ENCODE measurements at regions not wholly inside any gene's neighbourhood (a gene's known extent, or its start where the extent isn't known, plus 50 kb on each side); places are given as distances from the start of the nearest gene placed in this dataset.
A peak's percentile ranks its signal among the peaks of the same experiment; 100 is the strongest.

DNA sequence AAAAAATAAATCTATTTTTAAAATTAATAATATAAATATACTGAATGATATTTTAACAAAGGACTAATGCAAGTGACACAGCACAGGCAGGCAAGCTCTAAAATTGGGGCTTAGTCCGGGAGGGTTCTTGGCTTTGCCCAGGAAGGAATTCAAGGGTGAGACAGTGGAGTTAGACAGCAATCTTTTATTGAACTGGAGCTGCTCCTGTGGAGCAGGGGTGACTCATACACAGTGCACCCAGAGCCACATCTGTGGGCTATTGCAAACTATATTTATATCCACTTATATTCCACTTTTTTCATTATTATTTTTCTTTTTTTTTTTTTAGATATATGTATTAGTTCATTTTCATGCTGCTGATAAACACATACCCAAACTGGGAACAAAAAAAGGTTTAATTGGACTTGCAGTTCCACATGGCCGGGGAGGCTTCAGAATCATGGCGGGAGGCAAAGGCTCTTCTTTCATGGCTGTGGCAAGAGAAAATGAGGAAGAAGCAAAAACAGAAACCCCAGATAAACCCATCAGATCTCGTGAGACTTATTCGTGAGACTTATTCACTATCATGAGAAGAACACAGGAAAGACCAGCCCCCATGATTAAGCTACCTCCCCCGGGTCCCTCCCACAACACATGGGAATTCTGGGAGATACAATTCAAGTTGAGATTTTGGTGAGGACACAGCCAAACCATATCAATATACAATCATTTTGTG is 437.1 kb downstream of the BCL11A start:
- no peaks in the 10 kb centered on the region for H3K4me1 ChIP-seq (ENCODE audit: control insufficient read depth, insufficient read depth, low read length, poor library complexity, severe bottlenecking)
- H3K27me3 Mint-ChIP-seq = no peaks in the 10 kb centered on the region
- H3K27ac Mint-ChIP-seq = no peak overlapping the region
- H3K27me3 ChIP-seq (ENCODE audit: control insufficient read depth, insufficient read depth, low read length) = no peaks in the 10 kb centered on the region
- no peaks in the 10 kb centered on the region for H3K36me3 ChIP-seq (ENCODE audit: control insufficient read depth, insufficient read depth, low read length)
- no peaks in the 10 kb centered on the region for H3K36me3 Mint-ChIP-seq
- H3K9me3 ChIP-seq (ENCODE audit: control insufficient read depth in 2 of 2, low read length in 2 of 2) = no peaks in the 10 kb centered on the region
- peaks cover 0 to 8% (median 2%) of the 10 kb centered on the region in 7 donors for H3K9me3 Mint-ChIP-seq
- H3K4me1 Mint-ChIP-seq = no peaks in the 10 kb centered on the region
- no peak overlapping the region for H3K4me3 Mint-ChIP-seq
- DNase-seq = no peak
- no peak overlapping the region for H3K27ac ChIP-seq (ENCODE audit: insufficient read depth, low read length, poor library complexity, severe bottlenecking)
- H3K4me3 ChIP-seq (ENCODE audit: low read depth, low read length) = no peak overlapping the region
- ATAC-seq (ENCODE audit: low read depth in 2 of 2) = no peak

DNA sequence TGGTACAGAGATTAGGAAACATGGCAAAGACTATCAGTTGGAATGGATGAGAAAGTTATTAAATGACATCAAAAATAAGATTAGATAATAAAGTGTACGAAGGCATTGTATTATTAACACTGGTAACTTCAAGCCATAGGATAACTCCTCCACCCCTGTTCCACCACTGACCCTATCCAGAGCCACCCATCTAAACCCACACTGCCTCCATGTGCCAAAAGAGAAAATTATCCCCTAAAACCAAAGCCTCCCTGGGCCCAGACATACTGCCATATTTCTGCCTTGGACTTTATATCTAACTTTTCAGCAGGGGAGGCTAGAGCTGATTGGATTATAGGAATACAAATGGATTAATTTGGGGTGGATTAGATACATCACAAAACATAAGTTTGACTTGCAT is 443.7 kb downstream of the BCL11A start:
- peaks cover 0 to 7% (median 0%) of the 10 kb centered on the region in 7 donors for H3K9me3 Mint-ChIP-seq
- no peaks in the 10 kb centered on the region for H3K4me1 ChIP-seq (ENCODE audit: control insufficient read depth, insufficient read depth, low read length, poor library complexity, severe bottlenecking)
- H3K9me3 ChIP-seq (ENCODE audit: control insufficient read depth in 2 of 2, low read length in 2 of 2) = no peaks in the 10 kb centered on the region
- no peaks in the 10 kb centered on the region for H3K27me3 Mint-ChIP-seq
- H3K4me3 Mint-ChIP-seq = no peak overlapping the region
- no peak overlapping the region for H3K4me3 ChIP-seq (ENCODE audit: low read depth, low read length)
- no peak for DNase-seq
- no peaks in the 10 kb centered on the region for H3K36me3 ChIP-seq (ENCODE audit: control insufficient read depth, insufficient read depth, low read length)
- H3K27ac Mint-ChIP-seq = no peak overlapping the region
- no peak overlapping the region for H3K27ac ChIP-seq (ENCODE audit: insufficient read depth, low read length, poor library complexity, severe bottlenecking)
- ATAC-seq (ENCODE audit: low read depth in 2 of 2) = no peak
- peaks cover 0 to under 1% (median 0%) of the 10 kb centered on the region in 4 donors for H3K4me1 Mint-ChIP-seq
- no peaks in the 10 kb centered on the region for H3K36me3 Mint-ChIP-seq
- H3K27me3 ChIP-seq (ENCODE audit: control insufficient read depth, insufficient read depth, low read length) = no peaks in the 10 kb centered on the region

DNA sequence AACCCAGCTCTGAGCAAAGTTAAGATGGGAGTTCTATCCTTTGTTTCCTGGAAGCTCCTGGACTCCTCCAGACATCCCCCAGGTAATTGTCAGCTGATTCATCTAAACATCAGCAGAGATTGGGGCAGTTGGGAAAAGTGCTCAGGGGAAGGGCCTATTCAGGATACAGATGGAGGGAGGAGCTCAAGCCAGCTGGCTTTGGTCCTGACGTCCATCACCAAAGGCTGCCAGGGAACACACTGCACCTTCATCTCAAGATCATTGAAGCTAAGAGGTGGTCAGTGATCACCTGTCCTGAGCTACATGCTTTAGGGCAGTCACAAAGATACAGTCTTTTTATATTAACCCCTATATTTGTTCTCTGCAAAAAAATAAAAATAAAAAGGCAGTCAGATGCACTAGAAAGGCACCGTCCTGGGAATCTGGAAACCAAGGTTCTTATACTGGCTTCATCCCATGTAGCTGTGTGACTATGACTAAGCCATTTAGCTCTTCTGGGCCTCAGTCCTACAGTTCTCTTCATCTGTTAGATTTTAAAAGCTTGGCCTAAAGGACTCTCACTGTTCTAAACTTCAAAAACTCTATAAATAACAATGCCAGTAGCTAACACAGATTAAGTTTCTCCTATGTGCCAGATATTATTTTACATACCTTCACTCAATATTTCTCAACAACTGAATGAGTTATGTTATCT is 446.5 kb downstream of the BCL11A start:
- H3K27me3 ChIP-seq (ENCODE audit: control insufficient read depth, insufficient read depth, low read length) = no peaks in the 10 kb centered on the region
- no peak overlapping the region for H3K4me3 ChIP-seq (ENCODE audit: low read depth, low read length)
- no peak overlapping the region for H3K27ac ChIP-seq (ENCODE audit: insufficient read depth, low read length, poor library complexity, severe bottlenecking)
- no peaks in the 10 kb centered on the region for H3K36me3 ChIP-seq (ENCODE audit: control insufficient read depth, insufficient read depth, low read length)
- no peaks in the 10 kb centered on the region for H3K36me3 Mint-ChIP-seq
- H3K4me1 ChIP-seq (ENCODE audit: control insufficient read depth, insufficient read depth, low read length, poor library complexity, severe bottlenecking) = no peaks in the 10 kb centered on the region
- DNase-seq = no peak
- no peaks in the 10 kb centered on the region for H3K27me3 Mint-ChIP-seq
- ATAC-seq (ENCODE audit: low read depth in 2 of 2) = no peak
- H3K9me3 ChIP-seq (ENCODE audit: control insufficient read depth in 2 of 2, low read length in 2 of 2) = no peaks in the 10 kb centered on the region
- peaks cover 0 to 7% (median 0%) of the 10 kb centered on the region in 7 donors for H3K9me3 Mint-ChIP-seq
- H3K4me3 Mint-ChIP-seq = no peak overlapping the region
- H3K27ac Mint-ChIP-seq = no peak overlapping the region
- H3K4me1 Mint-ChIP-seq = peaks cover 0 to 6% (median 0%) of the 10 kb centered on the region in 4 donors

- H3K4me1 ChIP-seq (ENCODE audit: control insufficient read depth, insufficient read depth, low read length, poor library complexity, severe bottlenecking) = no peaks in the 10 kb centered on the region
- no peaks in the 10 kb centered on the region for H3K27me3 ChIP-seq (ENCODE audit: control insufficient read depth, insufficient read depth, low read length)
- no peak overlapping the region for H3K27ac Mint-ChIP-seq
- H3K4me3 ChIP-seq (ENCODE audit: low read depth, low read length) = no peak overlapping the region
- ATAC-seq (ENCODE audit: low read depth in 2 of 2) (no peak), DNase-seq (no peak)
- H3K9me3 Mint-ChIP-seq = peaks cover 0 to 7% (median 0%) of the 10 kb centered on the region in 7 donors
- no peaks in the 10 kb centered on the region for H3K27me3 Mint-ChIP-seq
- H3K4me1 Mint-ChIP-seq = peaks cover 0 to 6% (median 0%) of the 10 kb centered on the region in 4 donors
- no peaks in the 10 kb centered on the region for H3K9me3 ChIP-seq (ENCODE audit: control insufficient read depth in 2 of 2, low read length in 2 of 2)
- H3K36me3 Mint-ChIP-seq = no peaks in the 10 kb centered on the region
- no peak overlapping the region for H3K4me3 Mint-ChIP-seq
- H3K36me3 ChIP-seq (ENCODE audit: control insufficient read depth, insufficient read depth, low read length) = no peaks in the 10 kb centered on the region
- H3K27ac ChIP-seq (ENCODE audit: insufficient read depth, low read length, poor library complexity, severe bottlenecking) = no peak overlapping the region
Observed at GRCh38 chr2:60105906-60106305, 447.5 kb downstream of the BCL11A start.

DNA sequence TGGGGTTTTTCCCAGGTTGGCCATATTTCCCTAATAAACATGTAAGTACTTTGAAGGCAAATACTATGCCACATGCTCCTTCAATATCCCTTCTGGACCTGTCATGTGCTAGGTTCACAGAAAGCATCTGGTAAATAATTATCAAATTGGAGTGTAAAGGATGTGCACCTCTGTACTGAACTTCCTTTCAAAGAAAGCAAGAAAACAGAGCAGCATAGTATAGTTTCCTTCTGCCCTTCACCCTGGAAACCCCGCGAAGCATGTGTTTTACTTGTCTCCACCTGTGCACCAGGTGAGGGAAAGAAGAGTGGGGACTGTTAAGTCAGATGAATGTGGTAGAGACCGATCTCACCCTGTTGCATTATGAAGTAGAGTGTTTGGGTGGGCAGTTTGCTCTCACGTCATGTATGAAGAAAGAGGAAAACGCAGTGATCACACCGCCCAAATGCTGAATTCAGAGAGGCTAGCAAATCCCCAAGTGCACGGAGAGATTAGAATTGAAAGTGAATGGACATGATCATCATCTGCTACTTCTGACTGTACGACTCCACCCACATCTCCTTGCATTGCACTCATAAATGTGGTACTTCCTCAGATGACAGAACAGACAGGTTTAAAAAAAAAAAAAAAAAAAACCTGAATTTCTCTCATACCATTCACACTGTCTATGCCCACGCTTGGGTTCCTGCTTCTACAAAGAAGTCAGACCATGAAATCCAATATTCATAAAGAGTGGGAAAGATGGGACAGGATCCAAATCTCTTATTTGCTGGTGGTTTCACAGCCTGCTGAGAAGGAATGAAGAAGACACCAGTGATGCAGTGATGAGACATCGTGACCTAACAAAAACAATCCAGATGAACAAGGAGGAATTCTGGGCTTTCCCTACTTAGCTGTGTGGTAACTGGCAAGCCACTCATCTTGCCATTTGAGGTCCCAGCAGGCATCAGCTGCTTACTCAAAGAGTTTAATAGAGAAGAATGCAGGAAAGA is 448.6 kb downstream of the BCL11A start:
- H3K4me3 ChIP-seq (ENCODE audit: low read depth, low read length) = no peak overlapping the region
- DNase-seq = no peak
- Mint-ChIP-seq H3K27me3 (no peaks in the 10 kb centered on the region), H3K4me3 (peak overlapping the region in 1 of 4 donors; percentile 19), H3K36me3 (no peaks in the 10 kb centered on the region), H3K4me1 (peaks cover 0 to 6% (median 0%) of the 10 kb centered on the region in 4 donors), H3K27ac (peak overlapping the region in 1 of 3 donors; percentile 46), H3K9me3 (peaks cover 0 to 7% (median 0%) of the 10 kb centered on the region in 7 donors)
- no peak for ATAC-seq (ENCODE audit: low read depth in 2 of 2)
- H3K9me3 ChIP-seq (ENCODE audit: control insufficient read depth in 2 of 2, low read length in 2 of 2) = no peaks in the 10 kb centered on the region
- H3K27ac ChIP-seq (ENCODE audit: insufficient read depth, low read length, poor library complexity, severe bottlenecking) = no peak overlapping the region
- H3K27me3 ChIP-seq (ENCODE audit: control insufficient read depth, insufficient read depth, low read length) = no peaks in the 10 kb centered on the region
- no peaks in the 10 kb centered on the region for H3K4me1 ChIP-seq (ENCODE audit: control insufficient read depth, insufficient read depth, low read length, poor library complexity, severe bottlenecking)
- no peaks in the 10 kb centered on the region for H3K36me3 ChIP-seq (ENCODE audit: control insufficient read depth, insufficient read depth, low read length)

GRCh38 chr2:60100034-60100433 is 453.4 kb downstream of the BCL11A start:
- no peaks in the 10 kb centered on the region for H3K27me3 ChIP-seq (ENCODE audit: control insufficient read depth, insufficient read depth, low read length)
- no peak overlapping the region for H3K27ac ChIP-seq (ENCODE audit: insufficient read depth, low read length, poor library complexity, severe bottlenecking)
- no peak overlapping the region for H3K27ac Mint-ChIP-seq
- H3K4me1 Mint-ChIP-seq = peaks cover 0 to 6% (median 0%) of the 10 kb centered on the region in 4 donors
- H3K9me3 Mint-ChIP-seq = peaks cover 0 to 6% (median 3%) of the 10 kb centered on the region in 7 donors
- H3K4me3 Mint-ChIP-seq = no peak overlapping the region
- no peaks in the 10 kb centered on the region for H3K4me1 ChIP-seq (ENCODE audit: control insufficient read depth, insufficient read depth, low read length, poor library complexity, severe bottlenecking)
- no peak overlapping the region for H3K4me3 ChIP-seq (ENCODE audit: low read depth, low read length)
- DNase-seq (no peak), ATAC-seq (ENCODE audit: low read depth in 2 of 2) (no peak)
- no peaks in the 10 kb centered on the region for H3K27me3 Mint-ChIP-seq
- H3K36me3 ChIP-seq (ENCODE audit: control insufficient read depth, insufficient read depth, low read length) = no peaks in the 10 kb centered on the region
- H3K36me3 Mint-ChIP-seq = no peaks in the 10 kb centered on the region
- no peaks in the 10 kb centered on the region for H3K9me3 ChIP-seq (ENCODE audit: control insufficient read depth in 2 of 2, low read length in 2 of 2)

GRCh38 chr2:60098996-60099395 is 454.5 kb downstream of the BCL11A start:
- Mint-ChIP-seq H3K36me3 (no peaks in the 10 kb centered on the region), H3K27me3 (no peaks in the 10 kb centered on the region), H3K4me3 (no peak overlapping the region), H3K27ac (no peak overlapping the region), H3K4me1 (peaks cover 0 to 2% (median 0%) of the 10 kb centered on the region in 4 donors), H3K9me3 (peaks cover 0 to 6% (median 3%) of the 10 kb centered on the region in 7 donors)
- H3K27ac ChIP-seq (ENCODE audit: insufficient read depth, low read length, poor library complexity, severe bottlenecking) = no peak overlapping the region
- no peak for ATAC-seq (ENCODE audit: low read depth in 2 of 2)
- H3K36me3 ChIP-seq (ENCODE audit: control insufficient read depth, insufficient read depth, low read length) = no peaks in the 10 kb centered on the region
- H3K4me1 ChIP-seq (ENCODE audit: control insufficient read depth, insufficient read depth, low read length, poor library complexity, severe bottlenecking) = no peaks in the 10 kb centered on the region
- H3K9me3 ChIP-seq (ENCODE audit: control insufficient read depth in 2 of 2, low read length in 2 of 2) = no peaks in the 10 kb centered on the region
- H3K27me3 ChIP-seq (ENCODE audit: control insufficient read depth, insufficient read depth, low read length) = no peaks in the 10 kb centered on the region
- DNase-seq = no peak
- H3K4me3 ChIP-seq (ENCODE audit: low read depth, low read length) = no peak overlapping the region

Data from CD4-positive, CD25-positive, alpha-beta regulatory T cell (primary cell).